MG63 (cell line): ENCODE measurements at regions not wholly inside any gene's neighbourhood (a gene's known extent, or its start where the extent isn't known, plus 50 kb on each side); places are given as distances from the start of the nearest gene placed in this dataset.
"Not testable (repeated sequence)": the region's sequence is repeated elsewhere in the genome, so short reads cannot be mapped to it uniquely, and the experiment has no call there.

Experiments
- DNase-seq: peaks from one replicate; pipeline ENCODE4 v3.0.0-alpha.2; 2020
- H3K27me3 ChIP-seq: fragments of 250-450 bp; sonication (Bioruptor Pico); 2 replicates; pipeline ENCODE4 v1.5.1; 2020; ENCODE audit warnings: mild to moderate bottlenecking, moderate library complexity
- H3K36me3 ChIP-seq: fragments of 250-450 bp; sonication (Bioruptor Pico); 2 replicates; pipeline ENCODE4 v1.5.1; 2020; ENCODE audit warnings: mild to moderate bottlenecking, moderate library complexity
- H3K4me3 ChIP-seq: fragments of 250-450 bp; sonication (Bioruptor Pico); 2 replicates; pipeline ENCODE4 v1.5.1; 2020; ENCODE audit warnings: mild to moderate bottlenecking, moderate library complexity
- H3K9me3 ChIP-seq: fragments of 250-450 bp; sonication (Bioruptor Pico); 2 replicates; pipeline ENCODE4 v1.5.1; 2020; ENCODE audit warnings: mild to moderate bottlenecking, moderate library complexity

- peaks cover 17% of the 10 kb centered on the region for H3K9me3 ChIP-seq
- H3K27me3 ChIP-seq, H3K4me3 ChIP-seq, DNase-seq, H3K36me3 ChIP-seq: not testable (repeated sequence)
Measured at GRCh38 chr10:42533866-42534265, 104.5 kb downstream of the ZNF33B start.

GRCh38 chr10:42532996-42533395, 105.4 kb downstream of the ZNF33B start:
- no peak for DNase-seq
- H3K4me3 ChIP-seq = no peak overlapping the region

GRCh38 chr10:42523098-42523497, 115.3 kb downstream of the ZNF33B start:
- Histone ChIP-seq H3K27me3 (no peaks in the 10 kb centered on the region), H3K36me3 (peaks cover 46% of the 10 kb centered on the region), H3K9me3 (peaks cover 36% of the 10 kb centered on the region), H3K4me3 (no peak overlapping the region)
- no peak for DNase-seq

More at GRCh38 chr10:42532996-42533395, 105.4 kb downstream of the ZNF33B start:
- Histone ChIP-seq H3K9me3 (peaks cover 17% of the 10 kb centered on the region), H3K27me3 (no peaks in the 10 kb centered on the region), H3K36me3 (no peaks in the 10 kb centered on the region; the same call in 1 of the 2 replicates)

GRCh38 chr10:42519761-42520460, 118.5 kb downstream of the ZNF33B start:
- Histone ChIP-seq H3K36me3 (peaks cover 46% of the 10 kb centered on the region), H3K4me3 (no peak overlapping the region), H3K9me3 (peaks cover 35% of the 10 kb centered on the region), H3K27me3 (no peaks in the 10 kb centered on the region)
- DNase-seq = no peak

GRCh38 chr10:42519079-42519478, 119.3 kb downstream of the ZNF33B start:
- DNase-seq = no peak
- Histone ChIP-seq H3K36me3 (peaks cover 46% of the 10 kb centered on the region), H3K27me3 (no peaks in the 10 kb centered on the region), H3K9me3 (peaks cover 40% of the 10 kb centered on the region), H3K4me3 (no peak overlapping the region)

- Histone ChIP-seq H3K4me3 (no peak overlapping the region), H3K36me3 (no peaks in the 10 kb centered on the region), H3K9me3 (peaks cover 14% of the 10 kb centered on the region), H3K27me3 (no peaks in the 10 kb centered on the region)
- no peak for DNase-seq
Measured at GRCh38 chr10:42513921-42514320, 124.4 kb downstream of the ZNF33B start.

GRCh38 chr10:42491801-42492200, 146.6 kb downstream of the ZNF33B start:
- no peak overlapping the region for H3K4me3 ChIP-seq
- H3K9me3 ChIP-seq = no peaks in the 10 kb centered on the region
- DNase-seq = no peak
- H3K27me3 ChIP-seq = no peaks in the 10 kb centered on the region
- H3K36me3 ChIP-seq = peaks cover 75% of the 10 kb centered on the region

GRCh38 chr10:42491001-42491592, 147.3 kb downstream of the ZNF33B start:
- DNase-seq = no peak
- H3K4me3 ChIP-seq = no peak overlapping the region
- peaks cover 82% of the 10 kb centered on the region for H3K36me3 ChIP-seq
- H3K9me3 ChIP-seq = no peaks in the 10 kb centered on the region
- H3K27me3 ChIP-seq = no peaks in the 10 kb centered on the region

- Histone ChIP-seq H3K9me3 (no peaks in the 10 kb centered on the region), H3K4me3 (no peak overlapping the region), H3K27me3 (no peaks in the 10 kb centered on the region), H3K36me3 (peaks cover 86% of the 10 kb centered on the region)
- no peak for DNase-seq
Measured at GRCh38 chr10:42490368-42490767, 148.0 kb downstream of the ZNF33B start.

GRCh38 chr10:42488416-42488815, 150.0 kb downstream of the ZNF33B start:
- peak; percentile 30 for DNase-seq
- Histone ChIP-seq H3K27me3 (no peaks in the 10 kb centered on the region), H3K9me3 (no peaks in the 10 kb centered on the region), H3K36me3 (peaks cover 80% of the 10 kb centered on the region), H3K4me3 (no peak overlapping the region)

- Histone ChIP-seq H3K27me3 (no peaks in the 10 kb centered on the region), H3K9me3 (no peaks in the 10 kb centered on the region), H3K4me3 (no peak overlapping the region), H3K36me3 (peaks cover 73% of the 10 kb centered on the region)
- no peak for DNase-seq
Measured at GRCh38 chr10:42482411-42482810, 156.0 kb downstream of the ZNF33B start.

- Histone ChIP-seq H3K36me3 (peaks cover 50% of the 10 kb centered on the region), H3K27me3 (no peaks in the 10 kb centered on the region), H3K4me3 (no peak overlapping the region), H3K9me3 (no peaks in the 10 kb centered on the region)
- no peak for DNase-seq
Measured at GRCh38 chr10:42479057-42479456, 159.3 kb downstream of the ZNF33B start.

- Histone ChIP-seq H3K27me3 (no peaks in the 10 kb centered on the region), H3K9me3 (no peaks in the 10 kb centered on the region), H3K36me3 (peaks cover 36% of the 10 kb centered on the region), H3K4me3 (peak overlapping the region; percentile 90)
- peak; percentile 12 for DNase-seq
Measured at GRCh38 chr10:42477170-42477569, 161.2 kb downstream of the ZNF33B start.

- Histone ChIP-seq H3K9me3 (no peaks in the 10 kb centered on the region), H3K36me3 (peaks cover 37% of the 10 kb centered on the region), H3K4me3 (peak overlapping the region; percentile 90), H3K27me3 (no peaks in the 10 kb centered on the region)
- DNase-seq = no peak
Measured at GRCh38 chr10:42476101-42476500, 162.3 kb downstream of the ZNF33B start.

- Histone ChIP-seq H3K36me3 (peaks cover 36% of the 10 kb centered on the region), H3K4me3 (peak overlapping the region; percentile 90), H3K27me3 (no peaks in the 10 kb centered on the region), H3K9me3 (no peaks in the 10 kb centered on the region)
- DNase-seq = peak; percentile 87
Measured at GRCh38 chr10:42475168-42476098, 162.9 kb downstream of the ZNF33B start.

GRCh38 chr10:42454313-42454712, 184.1 kb downstream of the ZNF33B start:
- H3K9me3 ChIP-seq = no peaks in the 10 kb centered on the region
- no peaks in the 10 kb centered on the region for H3K27me3 ChIP-seq
- peaks cover 4% of the 10 kb centered on the region; the same call in 1 of the 2 replicates for H3K36me3 ChIP-seq
- no peak overlapping the region for H3K4me3 ChIP-seq
- DNase-seq = no peak

GRCh38 chr10:42431095-42431494, 207.3 kb downstream of the ZNF33B start:
- DNase-seq = no peak
- Histone ChIP-seq H3K36me3 (peaks cover 17% of the 10 kb centered on the region), H3K27me3 (no peaks in the 10 kb centered on the region), H3K4me3 (no peak overlapping the region), H3K9me3 (no peaks in the 10 kb centered on the region)
